Activated naive CD8-positive, alpha-beta T cell treated with anti-CD3 and anti-CD28 coated beads, Interleukin-2, amount 50 U/mL, for 24 hours (primary cell): ENCODE measurements at regions not wholly inside any gene's neighbourhood (a gene's known extent, or its start where the extent isn't known, plus 50 kb on each side); places are given as distances from the start of the nearest gene placed in this dataset.
"Not testable (repeated sequence)": the region's sequence is repeated elsewhere in the genome, so short reads cannot be mapped to it uniquely, and the experiment has no call there.

Experiments
- ATAC-seq: fragments of 150-1000 bp; cut with Tn5 transposase; one replicate; pipeline ENCODE4 v1.10.0; 2021
- DNase-seq: peaks from one replicate; pipeline ENCODE4 v3.0.0; 2021
- H3K27ac Mint-ChIP-seq: one replicate; pipeline ENCODE4 v1.8.0; 2021; ENCODE audit warnings: mild to moderate bottlenecking, mixed read lengths
- H3K27me3 Mint-ChIP-seq: one replicate; pipeline ENCODE4 v1.8.0; 2021; ENCODE audit warnings: mixed read lengths
- H3K36me3 Mint-ChIP-seq: one replicate; pipeline ENCODE4 v1.8.0; 2021; ENCODE audit warnings: low read depth, mixed read lengths
- H3K4me1 Mint-ChIP-seq: one replicate; pipeline ENCODE4 v1.8.0; 2021; ENCODE audit warnings: mixed read lengths
- H3K4me3 Mint-ChIP-seq: one replicate; pipeline ENCODE4 v1.8.0; 2021; ENCODE audit warnings: mild to moderate bottlenecking, moderate library complexity, mixed read lengths
- H3K9me3 Mint-ChIP-seq: one replicate; pipeline ENCODE4 v1.8.0; 2021; ENCODE audit warnings: mixed read lengths

DNA sequence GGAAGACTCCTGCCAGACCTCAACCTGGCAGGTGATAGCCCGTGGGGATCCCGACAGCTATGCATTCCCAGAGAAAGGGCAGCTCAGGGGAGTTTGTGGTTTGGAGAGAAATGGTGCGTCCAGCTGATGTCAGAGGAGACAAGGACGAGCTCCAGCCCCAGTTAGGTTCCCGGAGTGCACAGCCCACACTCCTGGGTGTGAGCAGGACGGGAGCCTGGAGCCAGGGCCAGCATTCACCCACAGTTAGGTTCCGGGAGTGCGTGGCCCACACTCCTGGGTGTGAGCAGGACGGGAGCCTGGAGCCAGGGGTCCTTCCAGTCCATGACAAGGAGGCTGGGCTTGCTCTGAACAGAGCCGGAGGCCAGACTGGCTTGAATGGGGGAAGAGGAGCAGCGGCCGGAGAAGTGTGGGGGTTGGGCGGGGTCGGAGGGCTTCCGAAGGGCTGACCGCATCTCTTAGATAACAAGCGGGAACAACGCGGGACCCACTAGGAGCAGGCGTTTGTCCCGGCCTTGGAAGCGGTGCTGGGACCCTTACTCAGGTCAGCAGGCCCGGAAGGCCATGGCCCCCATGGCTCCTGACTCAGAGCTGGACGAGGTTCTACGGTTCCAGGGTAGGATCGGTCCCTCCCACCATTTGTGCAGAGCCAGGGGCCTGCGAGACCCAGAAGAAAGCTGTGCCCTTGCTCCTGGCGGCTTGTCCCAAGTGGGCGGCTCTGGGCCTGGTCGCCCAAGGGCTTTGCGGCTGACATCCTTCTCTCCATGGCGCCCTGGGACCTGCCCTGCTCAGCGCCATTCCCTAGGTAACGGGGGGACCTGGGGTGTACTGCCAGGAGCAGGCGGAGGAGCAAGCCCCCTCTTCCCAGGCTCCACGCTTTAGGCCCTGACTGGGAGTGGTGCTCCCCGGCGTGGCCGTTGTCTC is 185.6 kb downstream of the RTP5 start:
- Mint-ChIP-seq H3K9me3 (no peaks in the 10 kb centered on the region), H3K4me3 (no peak overlapping the region), H3K4me1 (no peaks in the 10 kb centered on the region), H3K27ac (no peak overlapping the region), H3K36me3 (no peaks in the 10 kb centered on the region), H3K27me3 (peaks cover 17% of the 10 kb centered on the region)
- no peak for DNase-seq
- no peak for ATAC-seq

DNA sequence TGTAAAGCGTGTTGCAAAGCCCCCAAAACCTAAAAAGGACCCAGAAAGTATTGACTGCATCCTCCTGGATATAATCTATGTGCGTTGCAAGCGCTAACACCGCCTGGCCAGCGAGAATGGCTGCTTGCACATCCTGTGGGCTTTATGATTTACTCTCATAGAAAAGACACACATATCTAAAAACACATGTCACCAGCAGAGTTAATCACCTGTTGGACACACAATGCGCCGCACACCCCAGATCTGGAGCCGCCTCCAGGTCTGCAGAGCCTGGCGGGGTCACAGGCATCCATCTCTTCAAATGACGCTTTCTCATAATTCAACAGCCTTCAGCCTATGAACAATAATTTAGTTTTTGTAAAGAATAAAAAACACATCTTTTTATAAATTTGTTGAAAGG is 186.5 kb downstream of the RTP5 start:
- H3K36me3 Mint-ChIP-seq = no peaks in the 10 kb centered on the region
- no peaks in the 10 kb centered on the region for H3K9me3 Mint-ChIP-seq
- ATAC-seq (no peak), DNase-seq (no peak)
- H3K4me3 Mint-ChIP-seq = no peak overlapping the region
- no peak overlapping the region for H3K27ac Mint-ChIP-seq
- peaks cover 16% of the 10 kb centered on the region for H3K27me3 Mint-ChIP-seq
- no peaks in the 10 kb centered on the region for H3K4me1 Mint-ChIP-seq

- H3K36me3 Mint-ChIP-seq = no peaks in the 10 kb centered on the region
Measured at GRCh38 chr2:242056785-242057184, 187.3 kb downstream of the RTP5 start.

GRCh38 chr2:242057379-242058040 is 188.0 kb downstream of the RTP5 start:
- Mint-ChIP-seq H3K4me3 (no peak overlapping the region), H3K27ac (no peak overlapping the region), H3K36me3 (no peaks in the 10 kb centered on the region), H3K4me1 (no peaks in the 10 kb centered on the region), H3K9me3 (no peaks in the 10 kb centered on the region), H3K27me3 (peaks cover 15% of the 10 kb centered on the region)
- DNase-seq = no peak
- ATAC-seq = no peak

More at GRCh38 chr2:242056785-242057184, 187.3 kb downstream of the RTP5 start:
- Mint-ChIP-seq H3K27me3 (peaks cover 15% of the 10 kb centered on the region), H3K9me3 (no peaks in the 10 kb centered on the region), H3K27ac (no peak overlapping the region), H3K4me3 (no peak overlapping the region), H3K4me1 (no peaks in the 10 kb centered on the region)
- DNase-seq = no peak
- no peak for ATAC-seq

GRCh38 chr2:242058116-242058680 is 188.7 kb downstream of the RTP5 start:
- Mint-ChIP-seq H3K9me3 (no peaks in the 10 kb centered on the region), H3K4me3 (no peak overlapping the region)

DNA sequence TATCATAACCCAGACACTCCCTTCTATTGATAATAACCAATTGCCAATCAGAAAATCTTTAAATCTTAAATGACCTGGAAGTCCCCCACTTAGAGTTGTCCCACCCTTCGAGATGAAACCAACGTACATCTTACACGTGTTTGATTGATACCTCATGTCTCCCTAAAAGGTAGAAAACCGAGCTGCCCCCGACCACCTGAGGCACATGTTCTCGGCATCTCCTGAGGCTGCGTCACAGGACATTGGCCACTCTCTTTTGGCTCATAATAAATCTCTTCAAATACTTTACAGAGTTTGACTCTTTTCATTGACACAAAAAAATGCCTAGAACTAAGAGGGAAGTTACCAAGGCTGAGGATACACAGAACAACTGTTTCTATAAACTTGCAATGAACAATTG is 190.0 kb downstream of the RTP5 start:
- H3K27me3 Mint-ChIP-seq = peaks cover 10% of the 10 kb centered on the region
- H3K4me3 Mint-ChIP-seq = no peak overlapping the region
- H3K27ac Mint-ChIP-seq = no peak overlapping the region
- H3K4me1 Mint-ChIP-seq = no peaks in the 10 kb centered on the region
- no peak for DNase-seq
- H3K9me3 Mint-ChIP-seq = no peaks in the 10 kb centered on the region
- no peak for ATAC-seq
- no peaks in the 10 kb centered on the region for H3K36me3 Mint-ChIP-seq

More at GRCh38 chr2:242058116-242058680, 188.7 kb downstream of the RTP5 start:
- Mint-ChIP-seq H3K27ac (no peak overlapping the region), H3K27me3 (peaks cover 15% of the 10 kb centered on the region), H3K4me1 (no peaks in the 10 kb centered on the region), H3K36me3 (no peaks in the 10 kb centered on the region)
- no peak for DNase-seq
- no peak for ATAC-seq

GRCh38 chr2:242060212-242060835 is 190.8 kb downstream of the RTP5 start:
- Mint-ChIP-seq H3K27me3 (peaks cover 10% of the 10 kb centered on the region), H3K9me3 (no peaks in the 10 kb centered on the region), H3K4me1 (no peaks in the 10 kb centered on the region), H3K27ac (no peak overlapping the region), H3K4me3 (no peak overlapping the region), H3K36me3 (no peaks in the 10 kb centered on the region)
- no peak for DNase-seq
- ATAC-seq = no peak

GRCh38 chr2:242061930-242062329 is 192.4 kb downstream of the RTP5 start:
- H3K27ac Mint-ChIP-seq, H3K4me1 Mint-ChIP-seq, H3K4me3 Mint-ChIP-seq, DNase-seq, H3K9me3 Mint-ChIP-seq, ATAC-seq, H3K36me3 Mint-ChIP-seq: not testable (repeated sequence)
- peaks cover 12% of the 10 kb centered on the region for H3K27me3 Mint-ChIP-seq

DNA sequence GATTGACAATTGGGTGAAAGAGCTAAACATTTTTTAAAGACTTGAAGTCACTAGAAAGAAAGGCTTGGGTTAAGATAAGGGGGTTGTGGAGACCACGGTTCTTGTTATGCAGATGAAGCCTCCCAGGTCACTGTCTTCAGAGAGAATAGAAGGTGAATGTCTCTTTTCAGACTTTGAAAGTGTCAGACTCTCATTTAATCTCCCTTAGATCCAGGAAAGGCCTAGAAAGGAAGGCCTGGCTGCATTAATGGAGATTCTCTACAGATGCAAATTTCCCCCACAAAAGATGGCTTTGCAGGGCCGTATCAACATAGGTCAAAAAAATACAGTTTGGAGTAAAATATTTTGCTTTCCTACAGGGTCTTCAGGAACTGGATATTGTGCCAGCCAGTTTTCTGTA is 193.9 kb downstream of the RTP5 start:
- no peaks in the 10 kb centered on the region for H3K4me1 Mint-ChIP-seq
- H3K4me3 Mint-ChIP-seq = no peak overlapping the region
- H3K27ac Mint-ChIP-seq = no peak overlapping the region
- peaks cover 7% of the 10 kb centered on the region for H3K27me3 Mint-ChIP-seq
- no peaks in the 10 kb centered on the region for H3K36me3 Mint-ChIP-seq
- H3K9me3 Mint-ChIP-seq = no peaks in the 10 kb centered on the region
- DNase-seq (no peak), ATAC-seq (no peak)

DNA sequence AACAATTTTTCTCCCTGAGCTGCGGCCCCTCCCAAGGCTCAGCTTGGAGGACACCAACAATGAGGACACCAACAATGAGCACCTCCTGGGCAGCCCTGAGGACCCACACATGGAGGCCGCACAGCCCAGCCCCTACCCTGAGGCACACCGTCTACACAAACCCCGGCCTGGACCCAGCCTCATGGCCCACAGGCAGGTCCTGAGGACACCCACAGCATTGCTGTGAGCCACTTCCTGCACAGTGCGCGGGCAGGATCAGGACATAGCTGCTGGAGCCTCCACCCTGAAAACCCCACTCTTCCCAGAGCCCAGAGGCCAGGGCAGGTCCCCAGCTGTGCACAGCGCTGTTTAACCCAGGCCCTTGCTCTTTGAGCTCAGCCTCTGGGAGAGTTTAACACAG is 194.3 kb downstream of the RTP5 start:
- ATAC-seq (no peak), DNase-seq (no peak)
- Mint-ChIP-seq H3K36me3 (no peaks in the 10 kb centered on the region), H3K4me1 (no peaks in the 10 kb centered on the region), H3K27ac (no peak overlapping the region), H3K4me3 (no peak overlapping the region), H3K27me3 (peaks cover 7% of the 10 kb centered on the region), H3K9me3 (no peaks in the 10 kb centered on the region)

- ATAC-seq = no peak
- Mint-ChIP-seq H3K4me3 (no peak overlapping the region), H3K36me3 (no peaks in the 10 kb centered on the region), H3K4me1 (no peaks in the 10 kb centered on the region), H3K27me3 (peaks cover 3% of the 10 kb centered on the region), H3K27ac (no peak overlapping the region), H3K9me3 (no peaks in the 10 kb centered on the region)
- no peak for DNase-seq
Measured at GRCh38 chr2:242064364-242065250, 195.1 kb downstream of the RTP5 start.

- peaks cover 3% of the 10 kb centered on the region for H3K27me3 Mint-ChIP-seq
Measured at GRCh38 chr2:242065426-242065825, 195.9 kb downstream of the RTP5 start.

GRCh38 chr2:242069018-242069417 is 199.5 kb downstream of the RTP5 start:
- DNase-seq = no peak
- H3K4me3 Mint-ChIP-seq = no peak overlapping the region
- H3K9me3 Mint-ChIP-seq = no peaks in the 10 kb centered on the region
- H3K36me3 Mint-ChIP-seq = no peaks in the 10 kb centered on the region
- H3K4me1 Mint-ChIP-seq = no peaks in the 10 kb centered on the region
- no peak for ATAC-seq
- H3K27me3 Mint-ChIP-seq = peaks cover 3% of the 10 kb centered on the region
- no peak overlapping the region for H3K27ac Mint-ChIP-seq

More at GRCh38 chr2:242065426-242065825, 195.9 kb downstream of the RTP5 start:
- ATAC-seq (no peak), DNase-seq (no peak)
- H3K9me3 Mint-ChIP-seq = no peaks in the 10 kb centered on the region
- no peak overlapping the region for H3K27ac Mint-ChIP-seq
- H3K4me1 Mint-ChIP-seq = no peaks in the 10 kb centered on the region
- H3K36me3 Mint-ChIP-seq = no peaks in the 10 kb centered on the region
- H3K4me3 Mint-ChIP-seq = no peak overlapping the region

GRCh38 chr2:242069938-242070395 is 200.4 kb downstream of the RTP5 start:
- ATAC-seq, H3K27ac Mint-ChIP-seq, H3K27me3 Mint-ChIP-seq, H3K36me3 Mint-ChIP-seq, H3K4me3 Mint-ChIP-seq, H3K9me3 Mint-ChIP-seq, H3K4me1 Mint-ChIP-seq, DNase-seq: not testable (repeated sequence)
